Glomerular visceral epithelial cell (primary cell): ENCODE measurements at regions not wholly inside any gene's neighbourhood (a gene's known extent, or its start where the extent isn't known, plus 50 kb on each side); places are given as distances from the start of the nearest gene placed in this dataset.

ENCODE experiments used
- DNase-seq: peaks from one replicate; pipeline ENCODE4 v3.0.0-alpha.2; 2016; ENCODE audit errors: extremely low spot score

DNA sequence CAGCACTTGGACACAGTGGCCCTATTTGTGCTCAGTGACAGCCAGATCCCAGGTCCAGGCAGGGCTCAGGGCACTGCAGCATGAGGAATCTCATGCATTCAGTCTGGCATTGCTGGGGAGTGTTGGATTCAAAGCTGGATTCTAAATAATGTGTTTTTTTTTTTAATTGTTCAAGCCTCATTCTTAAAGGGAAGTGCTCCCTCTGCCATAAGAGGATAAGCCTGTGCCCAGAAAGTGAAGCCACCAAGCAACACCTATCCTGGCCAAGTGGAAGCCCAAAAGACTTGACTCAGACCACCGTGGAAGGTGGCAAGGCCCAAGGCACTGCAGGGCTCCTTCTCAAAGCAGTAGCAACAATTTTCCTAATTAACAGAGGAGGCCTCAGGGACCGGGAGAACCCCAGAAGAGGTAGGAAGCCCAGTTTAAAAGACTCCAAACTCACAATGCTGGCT lies 135.6 kb downstream of the ACTL7B start:
- no peak for DNase-seq

GRCh38 chr9:108710424-108710823 lies 145.4 kb downstream of the ACTL7B start:
- DNase-seq, result no peak

DNA sequence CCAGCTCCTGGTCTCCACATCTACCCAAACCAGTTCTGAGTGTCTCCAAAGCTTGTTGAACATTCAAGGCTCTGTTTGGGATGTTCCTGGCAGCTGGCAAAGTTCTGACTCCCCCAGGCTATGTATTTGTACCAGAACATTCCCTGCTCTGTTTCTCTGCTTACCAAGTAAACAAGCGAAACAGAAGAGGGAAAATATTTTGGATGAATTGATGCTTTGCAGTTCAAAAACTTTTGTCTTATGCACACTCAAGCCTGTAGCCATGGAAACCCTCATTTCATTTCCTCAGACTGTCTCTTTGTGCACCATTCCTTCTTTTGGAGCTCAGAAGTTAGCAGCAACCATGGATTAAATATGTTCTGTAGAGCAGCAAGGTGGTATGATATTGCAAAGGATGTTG lies 145.8 kb downstream of the ACTL7B start:
- no peak for DNase-seq

DNA sequence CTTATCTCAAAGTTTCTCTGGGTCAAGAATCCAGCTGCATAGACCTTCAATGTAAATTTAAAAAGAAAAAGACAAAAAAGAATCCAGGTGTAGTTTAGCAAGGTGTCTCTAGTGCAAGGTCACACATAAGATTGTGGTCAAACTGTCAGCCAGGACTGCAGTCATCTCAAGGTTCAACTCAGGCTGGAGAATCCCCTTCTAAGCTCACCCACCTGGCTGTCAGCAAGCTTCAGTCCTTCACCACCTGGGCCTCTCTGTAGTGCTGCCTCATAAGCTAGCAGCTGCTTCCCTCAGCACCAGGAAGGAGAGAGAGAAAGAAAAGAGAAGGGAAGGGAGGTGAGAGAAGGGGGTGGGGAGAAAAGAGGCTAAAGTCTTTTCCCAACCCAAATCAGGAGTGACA lies 146.7 kb downstream of the ACTL7B start:
- no peak for DNase-seq

DNA sequence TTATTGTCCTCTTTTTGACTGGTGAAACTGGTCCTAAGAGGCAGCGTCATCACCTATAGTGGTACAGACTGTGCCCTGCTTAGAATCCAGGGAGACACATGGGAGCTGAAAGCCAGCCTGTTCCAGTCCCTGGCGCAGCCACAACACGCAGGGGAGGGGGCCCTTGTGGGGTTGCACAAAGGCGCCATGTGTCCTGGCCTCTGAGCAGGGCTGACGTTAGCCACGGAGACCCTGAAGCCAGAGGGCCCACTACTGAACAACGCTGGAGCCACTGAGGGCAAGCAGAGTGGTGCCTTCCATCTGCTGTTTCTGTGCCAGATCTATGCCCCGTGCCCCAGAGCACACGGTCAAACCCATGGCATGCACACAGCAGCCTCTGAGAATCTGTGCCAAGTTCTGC lies 147.3 kb downstream of the ACTL7B start:
- no peak for DNase-seq

- DNase-seq, result no peak
Measured at GRCh38 chr9:108707120-108707519, 148.7 kb downstream of the ACTL7B start.

- no peak for DNase-seq
Measured at GRCh38 chr9:108704156-108704852, 151.5 kb downstream of the ACTL7B start.

- DNase-seq, result no peak
Measured at GRCh38 chr9:108703429-108703828, 152.4 kb downstream of the ACTL7B start.

- DNase-seq, result no peak
Measured at GRCh38 chr9:108702681-108703080, 153.1 kb downstream of the ACTL7B start.

DNA sequence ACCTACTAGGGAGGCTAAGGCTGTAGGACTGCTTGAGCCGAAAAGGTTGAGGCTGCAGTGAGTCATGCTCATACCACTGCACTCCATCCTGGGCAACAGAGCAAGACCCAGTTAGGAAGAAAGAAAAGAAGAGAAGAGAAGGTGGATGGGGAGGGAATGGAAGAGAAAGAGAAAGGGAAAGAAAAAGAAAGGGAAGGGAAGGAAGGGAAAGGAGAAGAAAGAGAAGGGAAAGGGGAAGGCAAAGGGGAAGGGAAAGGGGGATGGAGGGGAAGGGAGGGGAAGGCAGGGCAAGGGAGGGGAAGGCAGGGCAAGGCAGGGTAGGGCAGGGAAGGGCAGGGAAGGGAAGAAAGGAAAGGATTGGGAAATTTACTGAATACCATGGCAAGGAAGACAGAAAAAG lies 157.0 kb downstream of the ACTL7B start:
- DNase-seq, result no peak

DNA sequence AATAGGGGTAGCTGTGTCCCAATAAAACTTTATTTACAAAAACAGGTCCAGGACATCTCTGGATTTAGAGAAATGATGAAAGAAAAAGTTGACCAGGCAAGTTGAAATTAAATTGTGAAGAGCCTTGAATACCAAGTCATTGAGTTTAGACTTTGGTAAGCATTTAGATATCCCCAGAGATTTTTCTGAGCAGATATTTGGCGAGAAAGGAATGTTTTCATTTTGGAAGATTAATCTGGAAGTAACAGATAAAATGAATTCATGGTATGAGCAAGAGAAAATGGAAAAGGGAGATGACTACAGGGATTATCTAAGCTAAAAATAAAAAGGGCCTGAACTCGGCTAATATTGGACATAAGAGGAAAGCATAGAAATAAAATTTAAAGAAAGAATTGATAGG lies 157.6 kb downstream of the ACTL7B start:
- no peak for DNase-seq

- no peak for DNase-seq
Measured at GRCh38 chr9:108696156-108696555, 159.6 kb downstream of the ACTL7B start.

- DNase-seq, result no peak
Measured at GRCh38 chr9:108694170-108694569, 161.6 kb downstream of the ACTL7B start.

DNA sequence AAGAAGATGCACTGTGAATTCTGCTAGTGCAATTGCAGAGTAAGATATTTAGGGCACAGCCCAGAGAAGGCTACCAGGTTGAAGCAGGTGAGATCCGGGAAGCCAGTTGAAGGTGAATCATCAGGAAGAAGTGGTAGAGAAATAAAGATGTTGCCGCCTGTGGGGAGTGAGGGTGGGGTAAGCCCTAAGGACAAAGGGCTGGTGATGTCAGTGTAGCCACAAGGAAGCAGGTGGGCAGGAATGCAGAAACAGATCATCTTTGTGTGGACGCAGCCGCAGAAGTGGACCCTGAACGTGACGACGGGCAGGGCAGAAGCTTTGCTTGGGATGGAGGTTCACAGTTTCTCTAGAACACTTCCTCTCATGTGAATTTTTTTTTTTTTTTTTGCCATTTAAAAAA lies 164.2 kb downstream of the ACTL7B start:
- DNase-seq, result peak; percentile 9

GRCh38 chr9:108688676-108689075 lies 167.1 kb downstream of the ACTL7B start:
- DNase-seq, result no peak

- no peak for DNase-seq
Measured at GRCh38 chr9:108688051-108688450, 167.7 kb downstream of the ACTL7B start.

GRCh38 chr9:108687006-108687987 lies 168.5 kb downstream of the ACTL7B start:
- peak; percentile 57 for DNase-seq

- DNase-seq, result no peak
Measured at GRCh38 chr9:108684288-108685025, 171.3 kb downstream of the ACTL7B start.

DNA sequence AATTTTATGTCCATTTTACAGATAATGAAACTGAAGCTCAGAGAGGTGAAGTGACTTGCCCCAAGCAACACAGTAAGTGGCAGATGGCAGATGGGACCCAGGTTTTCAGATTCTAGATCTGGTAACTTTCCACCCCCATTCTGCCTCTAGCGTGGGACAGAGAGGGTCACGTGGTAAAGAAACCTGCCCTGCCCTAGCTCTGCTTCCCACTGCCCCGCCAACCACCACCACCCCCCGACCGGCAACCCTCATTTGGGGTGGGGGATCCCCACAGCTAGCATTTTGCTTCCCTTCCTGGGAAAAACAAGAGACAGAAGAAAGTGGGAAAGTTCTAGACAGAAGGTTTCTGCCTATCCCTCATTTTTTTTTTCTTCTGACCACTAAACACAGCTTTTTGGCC lies 172.5 kb downstream of the ACTL7B start:
- DNase-seq, result no peak

- DNase-seq, result no peak
Measured at GRCh38 chr9:108681851-108682590, 173.8 kb downstream of the ACTL7B start.

- DNase-seq, result no peak
Measured at GRCh38 chr9:108680946-108681345, 174.8 kb downstream of the ACTL7B start.
